HEK293 (cell line): ENCODE measurements at regions not wholly inside any gene's neighbourhood (a gene's known extent, or its start where the extent isn't known, plus 50 kb on each side); places are given as distances from the start of the nearest gene placed in this dataset.

Experiments
- CTCF ChIP-seq: fragments of 450-650 bp; formaldehyde crosslinking; IDR thresholded peaks from 2 replicates; pipeline ENCODE4 v1.5.1; 2016; ENCODE audit warnings: missing biosample characterization, missing genetic modification characterization
- GLIS2 ChIP-seq: fragments of 450-650 bp; formaldehyde crosslinking; IDR thresholded peaks from 2 replicates; pipeline ENCODE4 v1.5.1; 2016; ENCODE audit warnings: missing biosample characterization, missing genetic modification characterization
- KLF7 ChIP-seq: fragments of 450-650 bp; formaldehyde crosslinking; IDR thresholded peaks from 2 replicates; pipeline ENCODE4 v1.5.1; 2016; ENCODE audit warnings: missing biosample characterization, missing genetic modification characterization, borderline replicate concordance
- REST ChIP-seq: fragments of 450-650 bp; formaldehyde crosslinking; IDR thresholded peaks from 2 replicates; pipeline ENCODE4 v1.5.1; 2016; ENCODE audit warnings: missing biosample characterization, missing genetic modification characterization
- ZBTB10 ChIP-seq: fragments of 450-650 bp; formaldehyde crosslinking; IDR thresholded peaks from 2 replicates; pipeline ENCODE4 v1.5.1; 2016; ENCODE audit warnings: missing biosample characterization, missing genetic modification characterization
- ZNF174 ChIP-seq: fragments of 450-650 bp; formaldehyde crosslinking; IDR thresholded peaks from 2 replicates; pipeline ENCODE4 v1.5.0; 2017; ENCODE audit warnings: missing biosample characterization, mild to moderate bottlenecking, missing genetic modification characterization
- ZNF175 ChIP-seq: fragments of 450-650 bp; formaldehyde crosslinking; IDR thresholded peaks from 2 replicates; pipeline ENCODE4 v1.5.1; 2016; ENCODE audit warnings: missing biosample characterization, missing genetic modification characterization
- ZNF274 ChIP-seq, 2 experiments: fragments of 200-500 bp in 1 of 2; fragments of 450-650 bp in 1 of 2; sonication (Bioruptor generic) in 1 of 2; formaldehyde crosslinking in 1 of 2; IDR thresholded peaks; 2 replicates each; pipeline versions ENCODE4 v1.5.1 to v1.6.1; 2014 to 2016; ENCODE audit warnings: borderline replicate concordance in 1 of 2, inconsistent platforms in 1 of 2, low read length in 1 of 2, missing biosample characterization in 1 of 2, missing genetic modification characterization in 1 of 2
- ZNF324 ChIP-seq: fragments of 450-650 bp; formaldehyde crosslinking; IDR thresholded peaks from 2 replicates; pipeline ENCODE4 v1.5.1; 2016; ENCODE audit warnings: missing biosample characterization, missing genetic modification characterization
- ZNF423 ChIP-seq: fragments of 450-650 bp; formaldehyde crosslinking; IDR thresholded peaks from 2 replicates; pipeline ENCODE4 v1.5.1; 2016; ENCODE audit warnings: missing biosample characterization, missing genetic modification characterization
- ZNF645 ChIP-seq: fragments of 450-650 bp; formaldehyde crosslinking; IDR thresholded peaks from 2 replicates; pipeline ENCODE4; 2016; ENCODE audit warnings: missing biosample characterization, missing genetic modification characterization
- ZNF692 ChIP-seq: fragments of 450-650 bp; formaldehyde crosslinking; IDR thresholded peaks from 2 replicates; pipeline ENCODE4 v1.5.1; 2016; ENCODE audit warnings: missing biosample characterization, missing genetic modification characterization
- ZSCAN23 ChIP-seq: fragments of 450-650 bp; formaldehyde crosslinking; IDR thresholded peaks from 2 replicates; pipeline ENCODE4 v1.5.1; 2016; ENCODE audit warnings: missing biosample characterization, missing genetic modification characterization

- TF ChIP-seq CTCF (no peak), ZNF175 (tag by site-specific recombination) (no peak), ZNF692 (tag by site-specific recombination) (no peak), KLF7 (tag by site-specific recombination) (no peak), ZSCAN23 (tag by site-specific recombination) (no peak), ZNF423 (tag by site-specific recombination) (no peak), ZNF645 (tag by site-specific recombination) (no peak), GLIS2 (tag by site-specific recombination) (no peak), ZNF174 (tag by site-specific recombination) (no peak), ZNF324 (tag by site-specific recombination) (no peak), ZBTB10 (tag by site-specific recombination) (no peak), REST (no peak), ZNF274 (IDR thresholded peaks at IDR 0.05; ENCODE audit: low read length) (no peak), ZNF274 (tag by site-specific recombination; IDR thresholded peaks at IDR 0.05; ENCODE audit: borderline replicate concordance) (no peak)
Observed at GRCh38 chr11:115587718-115588342, 83.6 kb upstream of the CADM1 start.
